ENCODE measurements at regions not wholly inside any gene's neighbourhood (a gene's known extent, or its start where the extent isn't known, plus 50 kb on each side); places are given as distances from the start of the nearest gene placed in this dataset.

DNA sequence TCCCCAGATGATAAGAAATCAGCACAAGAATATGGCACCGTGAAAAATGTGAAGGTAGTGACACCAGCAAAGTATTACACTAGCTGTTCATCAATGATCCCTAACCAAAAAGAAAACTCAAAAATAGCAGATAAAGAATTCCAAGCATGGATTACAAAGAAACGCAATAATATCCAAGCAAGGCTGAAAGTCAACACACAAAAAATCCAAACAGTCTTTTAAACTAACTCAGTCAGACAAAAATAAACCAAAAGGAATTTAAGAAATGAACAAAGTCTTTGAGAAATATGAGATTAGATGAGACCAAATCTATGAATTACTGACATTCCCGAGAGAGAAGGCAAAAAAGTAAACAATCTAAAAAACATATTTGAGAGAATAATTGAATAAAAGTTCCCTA is 976.1 kb upstream of the MAP3K7 start:
- no peak for DNase-seq (ENCODE audit: low read depth)

DNA sequence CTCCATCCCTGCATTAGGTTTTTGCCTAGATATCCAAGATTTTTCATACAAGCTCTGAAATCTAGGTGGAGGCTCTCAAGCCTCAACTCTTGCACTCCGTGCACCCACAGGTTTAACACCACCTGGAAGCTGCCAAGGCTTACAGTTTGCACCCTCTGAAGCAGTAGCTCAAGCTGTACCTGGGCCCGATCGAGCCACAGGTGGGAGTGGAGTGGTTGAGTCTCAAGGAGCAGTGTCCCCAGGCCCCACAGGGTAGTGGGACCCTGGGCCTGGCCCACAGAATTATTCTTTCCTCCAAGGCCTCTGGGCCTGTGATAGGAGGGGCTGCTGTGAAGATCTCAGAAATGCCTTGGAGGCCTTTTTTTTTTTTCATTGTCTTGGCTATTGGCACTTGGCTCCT is 973.5 kb upstream of the MAP3K7 start:
- DNase-seq (ENCODE audit: low read depth): no peak

DNA sequence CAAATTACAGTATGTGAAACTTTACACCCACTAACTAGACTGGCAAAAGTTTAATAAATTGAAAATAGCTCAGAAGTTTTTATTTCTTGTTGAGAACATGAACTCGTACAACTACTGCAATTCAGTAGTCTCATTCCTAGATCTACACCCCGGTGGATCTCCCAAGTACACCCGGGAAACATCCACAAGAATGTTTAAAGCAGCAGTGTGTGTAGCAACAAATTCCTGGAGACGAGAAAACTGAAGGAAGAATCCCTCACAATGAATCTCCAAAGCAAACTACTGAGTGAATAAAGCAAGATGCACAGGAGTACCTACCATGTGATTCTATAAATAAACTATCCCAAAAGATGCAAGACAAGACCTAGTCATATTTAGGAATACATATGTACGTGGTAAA is 954.0 kb upstream of the MAP3K7 start:
- DNase-seq (ENCODE audit: low read depth): no peak

DNA sequence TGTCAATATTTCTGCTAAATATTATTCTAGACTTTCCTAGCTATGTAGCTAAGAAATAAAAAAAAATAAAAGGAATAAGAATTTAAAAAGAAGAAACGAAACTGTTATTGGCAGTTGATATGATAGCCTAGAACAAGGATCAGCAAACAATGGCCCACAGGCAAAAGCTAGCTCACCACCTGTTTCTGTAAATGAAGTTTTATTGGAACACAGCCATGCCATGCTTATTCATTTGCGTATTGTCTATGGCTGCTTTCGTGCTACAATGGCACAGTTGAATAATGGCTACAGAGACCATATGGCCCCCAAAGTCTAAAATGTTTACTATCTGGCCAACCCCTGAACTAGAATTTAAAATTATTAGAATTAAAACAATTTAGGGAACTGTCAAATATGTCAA is 952.6 kb upstream of the MAP3K7 start:
- DNase-seq (ENCODE audit: low read depth): no peak

DNA sequence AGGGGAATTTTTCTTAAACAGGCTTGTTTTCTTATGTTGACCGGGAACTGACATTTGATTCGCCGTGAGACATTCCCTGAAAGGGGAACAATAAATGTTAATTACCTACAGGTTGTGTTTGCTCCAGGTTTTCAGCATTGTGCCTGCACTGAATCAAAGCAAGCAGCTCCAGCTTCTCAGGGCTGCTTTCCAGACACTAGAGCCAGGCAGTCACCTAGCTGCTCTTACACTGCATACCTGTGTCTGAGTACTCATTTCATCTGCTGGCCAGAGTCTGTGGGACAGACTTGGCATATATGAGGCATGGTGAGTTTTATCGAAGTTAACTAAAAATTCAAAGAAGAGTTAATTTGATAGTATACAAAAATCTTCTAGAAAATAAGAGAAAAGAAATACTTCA is 951.8 kb upstream of the MAP3K7 start:
- DNase-seq (ENCODE audit: low read depth): no peak

DNA sequence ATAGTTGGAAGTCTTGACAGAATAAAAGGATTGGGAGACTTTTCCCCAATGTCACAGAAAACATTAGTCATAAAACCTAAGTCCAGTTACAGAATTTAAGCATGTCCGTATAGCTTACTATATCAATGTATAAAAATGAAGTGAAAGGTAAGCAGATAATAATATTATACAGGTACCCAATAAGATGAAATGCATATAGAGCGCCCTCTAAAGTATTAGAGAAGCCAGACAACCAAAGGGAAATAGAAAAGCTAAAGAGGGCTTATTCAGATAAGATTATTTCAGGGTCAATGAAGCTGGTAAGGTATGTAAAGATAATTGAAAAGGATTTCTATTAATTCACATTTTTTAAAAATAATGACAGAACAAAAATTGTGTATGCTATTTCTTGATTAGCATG is 947.7 kb upstream of the MAP3K7 start:
- DNase-seq (ENCODE audit: low read depth): no peak

DNA sequence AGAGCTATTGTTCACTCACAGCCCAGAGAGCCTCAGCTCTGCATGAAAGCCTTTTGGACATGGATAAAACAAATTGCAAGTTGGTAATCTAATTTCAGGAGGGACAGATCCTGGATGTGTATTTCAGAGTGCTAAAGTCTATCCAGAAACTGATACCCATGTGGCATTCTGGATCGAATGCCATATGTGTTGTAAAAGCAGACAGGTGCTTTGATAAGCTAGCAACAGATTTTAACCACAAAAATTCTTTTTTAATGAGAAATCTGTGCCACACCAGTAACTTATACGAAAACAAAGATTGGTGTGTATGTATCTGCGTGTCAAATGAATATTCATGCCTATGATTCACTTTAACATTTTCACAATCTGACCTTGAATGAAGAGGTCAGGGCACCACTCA is 936.6 kb upstream of the MAP3K7 start:
- no peak for DNase-seq (ENCODE audit: low read depth)

DNA sequence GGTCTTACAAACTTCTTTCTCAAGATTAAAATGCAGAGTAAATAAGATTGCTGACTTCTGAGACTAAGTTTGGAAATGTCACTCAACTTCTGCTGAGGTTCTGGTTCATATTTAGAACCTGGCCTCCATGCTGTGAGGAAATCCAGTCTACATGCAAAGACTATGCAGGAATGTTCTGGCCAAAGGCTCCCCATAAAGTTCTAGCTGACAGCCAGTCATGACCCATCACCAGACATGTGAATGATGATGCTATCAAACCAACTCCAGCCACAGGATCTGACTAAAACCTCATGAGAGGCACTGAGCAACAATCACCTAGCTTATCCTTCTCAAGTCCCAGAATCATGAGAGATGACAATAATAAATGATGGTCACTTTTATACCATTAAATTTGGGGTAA is 935.1 kb upstream of the MAP3K7 start:
- DNase-seq (ENCODE audit: low read depth): no peak

DNA sequence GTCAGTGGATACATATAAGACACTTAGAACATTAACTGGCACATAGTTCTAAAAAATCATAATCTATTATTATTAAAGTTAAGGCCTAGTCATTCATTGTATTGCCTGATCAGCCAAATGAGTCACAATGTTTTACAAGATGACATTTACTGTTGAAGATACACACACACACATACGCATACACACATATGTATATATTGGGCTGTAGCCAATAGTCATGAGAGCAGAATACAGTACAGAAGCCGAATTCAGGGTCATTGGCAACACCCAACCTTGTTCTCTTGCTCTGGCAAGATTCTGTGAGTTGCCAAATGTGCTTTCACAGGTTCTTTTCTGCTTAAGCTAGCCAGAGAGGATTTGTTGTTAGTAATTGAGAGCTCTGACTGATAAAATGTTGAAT is 922.8 kb upstream of the MAP3K7 start:
- no peak for DNase-seq (ENCODE audit: low read depth)

DNA sequence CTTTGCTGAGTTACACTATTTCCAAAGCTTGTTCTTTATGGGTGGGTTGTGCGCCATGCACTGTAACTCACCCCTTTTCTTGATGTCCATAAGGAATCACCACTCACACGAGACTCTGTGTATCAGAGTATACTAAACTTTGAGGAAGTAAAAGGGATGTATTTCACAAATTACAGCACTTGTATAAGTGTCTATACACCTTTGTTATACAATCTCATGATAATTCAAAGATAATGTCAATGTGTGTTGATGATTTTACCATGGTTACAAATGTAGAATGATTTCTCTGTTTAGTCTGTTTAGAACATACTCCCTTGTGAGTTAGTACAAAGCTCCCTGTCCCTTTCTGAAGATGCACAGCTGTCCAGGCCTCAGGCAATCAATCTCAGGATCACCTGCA is 922.2 kb upstream of the MAP3K7 start:
- DNase-seq (ENCODE audit: low read depth): no peak

DNA sequence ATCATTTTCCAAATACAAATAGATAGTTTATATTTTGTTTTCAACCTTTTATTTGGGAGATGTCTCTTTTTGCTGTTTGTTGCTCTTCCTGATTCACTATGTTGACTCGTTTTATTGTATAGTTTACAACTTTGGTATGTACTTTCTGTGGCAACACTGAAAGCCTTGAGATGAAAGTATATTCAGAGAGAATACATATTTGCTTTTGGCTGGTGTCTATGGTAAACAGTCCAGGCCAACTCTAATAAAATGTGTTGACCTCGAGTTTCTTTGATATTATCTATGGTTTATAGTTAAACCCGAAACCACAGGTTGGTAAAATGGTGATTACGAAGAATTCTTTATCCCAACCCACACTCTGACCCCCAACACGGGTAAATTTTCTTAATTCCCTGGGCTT is 919.6 kb upstream of the MAP3K7 start:
- DNase-seq (ENCODE audit: low read depth): no peak

DNA sequence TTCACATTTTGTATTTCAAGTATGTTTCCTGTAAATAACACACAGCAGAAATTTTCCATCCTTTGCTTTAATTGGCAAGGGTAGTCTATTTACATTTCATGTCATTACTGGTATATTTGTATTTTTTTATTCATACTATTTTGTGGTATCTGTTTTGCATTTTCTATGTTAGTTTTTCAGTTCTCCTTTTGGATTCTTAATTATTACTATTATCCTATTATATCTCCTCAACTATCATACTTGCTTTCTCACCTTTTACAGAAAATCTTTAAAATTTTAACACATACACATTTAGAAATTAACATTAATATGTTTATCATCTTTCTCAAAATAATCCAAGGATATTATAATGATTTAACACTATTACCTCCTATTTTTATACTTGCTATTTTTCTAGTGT is 918.3 kb upstream of the MAP3K7 start:
- no peak for DNase-seq (ENCODE audit: low read depth)

DNA sequence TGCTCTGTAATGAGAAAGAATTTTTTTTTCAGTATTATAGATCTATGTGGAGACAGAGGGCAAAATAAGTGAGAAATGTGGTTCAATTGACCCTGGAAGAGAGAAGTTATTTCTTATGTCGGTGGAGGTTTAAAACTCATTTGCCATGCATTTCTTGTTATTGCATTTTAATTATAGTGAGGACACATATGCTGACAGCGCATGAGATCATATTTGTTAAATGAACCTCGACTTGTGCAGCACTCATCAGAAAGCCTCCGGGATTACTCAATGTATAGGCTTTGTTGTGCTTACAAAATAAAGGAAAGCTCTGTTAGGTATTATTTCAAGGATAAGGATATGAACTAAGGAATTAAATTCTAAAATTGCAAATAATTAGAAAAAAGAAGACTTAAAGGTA is 915.1 kb upstream of the MAP3K7 start:
- no peak for DNase-seq (ENCODE audit: low read depth)

DNA sequence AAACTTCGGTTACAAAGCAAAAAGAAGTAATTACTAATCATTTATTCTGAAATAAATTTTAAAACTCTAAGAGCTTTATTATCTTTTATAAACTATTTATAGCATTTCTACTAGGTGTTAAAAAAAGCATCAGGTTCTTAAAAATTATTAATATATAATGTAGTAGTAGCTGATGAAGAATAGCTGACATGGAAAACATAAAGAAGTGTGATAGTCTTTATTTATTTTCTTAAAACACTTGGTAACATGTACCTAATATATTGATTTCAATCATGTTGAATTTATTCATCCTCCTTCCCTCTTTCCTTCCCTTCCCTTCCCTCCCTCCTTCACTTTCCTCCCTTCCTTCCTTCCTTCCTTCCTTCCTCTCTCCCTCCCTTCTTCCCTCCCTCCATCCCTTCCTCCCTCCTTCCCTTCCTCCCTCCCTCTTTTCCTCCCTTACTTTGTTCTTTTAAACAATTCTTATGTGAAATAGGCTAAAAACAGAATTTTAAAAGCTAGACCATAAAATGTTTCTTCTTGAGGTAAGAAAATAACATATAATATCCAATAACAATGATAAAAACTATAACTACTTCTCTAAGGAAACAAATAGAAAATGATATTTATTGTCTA is 913.9 kb upstream of the MAP3K7 start:
- no peak for DNase-seq (ENCODE audit: low read depth)

DNA sequence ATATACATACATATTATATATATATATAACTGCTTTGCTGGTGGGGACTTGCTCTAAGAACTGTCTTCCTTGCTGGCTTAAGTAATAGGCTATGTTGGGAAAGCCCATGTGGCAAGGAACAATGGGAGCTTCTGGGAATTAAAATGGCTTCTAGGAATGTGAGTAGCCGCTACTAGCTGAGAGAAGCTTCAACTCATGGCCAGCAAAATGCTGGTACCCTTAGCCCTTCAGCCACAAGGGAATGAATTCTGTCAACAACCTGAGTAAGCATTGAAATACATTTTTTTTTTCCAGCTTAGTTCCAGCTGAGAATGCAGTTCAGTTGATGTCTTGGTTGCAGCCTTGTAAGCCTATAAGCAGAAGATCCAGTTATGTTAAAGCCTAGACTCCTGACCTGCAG is 911.7 kb upstream of the MAP3K7 start:
- DNase-seq (ENCODE audit: low read depth): no peak

DNA sequence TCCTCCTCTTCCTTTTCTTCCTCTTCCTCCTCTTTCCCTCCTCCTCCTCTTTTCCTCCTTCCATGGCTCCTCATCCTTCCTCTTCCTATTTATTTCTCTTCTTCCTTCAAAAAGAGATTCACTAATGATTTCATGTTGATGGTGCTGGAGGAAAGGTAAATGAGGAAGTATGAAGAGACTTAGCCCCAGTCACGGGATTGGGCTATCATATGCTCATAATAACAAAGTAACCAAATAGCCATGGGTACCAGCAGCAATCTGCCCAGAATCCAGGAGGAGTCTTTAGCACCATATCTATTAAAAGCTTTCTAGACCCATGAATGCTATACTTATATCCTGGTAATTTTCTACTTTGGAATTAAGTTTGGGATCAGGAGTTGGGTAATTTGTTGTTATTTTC is 910.9 kb upstream of the MAP3K7 start:
- no peak for DNase-seq (ENCODE audit: low read depth)

DNA sequence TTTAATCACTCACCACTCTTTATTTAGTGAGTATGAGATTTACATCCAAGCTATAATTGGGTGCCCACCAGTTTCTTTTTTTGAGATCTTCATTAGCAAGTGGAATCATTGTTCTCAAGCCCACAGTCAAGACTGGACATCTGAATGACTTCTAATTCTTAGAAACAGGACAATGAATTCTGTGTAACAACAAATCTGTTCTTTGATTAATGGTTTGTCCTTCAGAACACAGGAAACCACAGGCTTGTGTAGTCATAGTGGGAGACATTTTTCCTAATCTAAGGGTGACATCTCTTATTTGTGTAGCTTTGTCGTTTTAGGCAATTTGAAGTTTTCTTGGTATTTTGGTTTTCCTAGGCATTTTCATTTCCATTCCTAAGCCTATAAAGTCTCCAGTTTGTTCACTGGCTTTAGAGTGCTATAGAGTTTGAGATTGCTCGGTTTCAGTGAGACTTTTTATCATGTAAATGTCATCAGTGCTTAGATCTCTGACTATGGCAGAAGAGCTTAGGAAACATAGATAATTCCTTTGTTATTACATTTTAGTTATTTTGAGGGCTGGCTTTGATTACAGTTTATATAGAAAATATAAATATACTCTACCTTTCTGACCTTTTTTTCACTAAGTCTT is 903.9 kb upstream of the MAP3K7 start:
- DNase-seq (ENCODE audit: low read depth): no peak

DNA sequence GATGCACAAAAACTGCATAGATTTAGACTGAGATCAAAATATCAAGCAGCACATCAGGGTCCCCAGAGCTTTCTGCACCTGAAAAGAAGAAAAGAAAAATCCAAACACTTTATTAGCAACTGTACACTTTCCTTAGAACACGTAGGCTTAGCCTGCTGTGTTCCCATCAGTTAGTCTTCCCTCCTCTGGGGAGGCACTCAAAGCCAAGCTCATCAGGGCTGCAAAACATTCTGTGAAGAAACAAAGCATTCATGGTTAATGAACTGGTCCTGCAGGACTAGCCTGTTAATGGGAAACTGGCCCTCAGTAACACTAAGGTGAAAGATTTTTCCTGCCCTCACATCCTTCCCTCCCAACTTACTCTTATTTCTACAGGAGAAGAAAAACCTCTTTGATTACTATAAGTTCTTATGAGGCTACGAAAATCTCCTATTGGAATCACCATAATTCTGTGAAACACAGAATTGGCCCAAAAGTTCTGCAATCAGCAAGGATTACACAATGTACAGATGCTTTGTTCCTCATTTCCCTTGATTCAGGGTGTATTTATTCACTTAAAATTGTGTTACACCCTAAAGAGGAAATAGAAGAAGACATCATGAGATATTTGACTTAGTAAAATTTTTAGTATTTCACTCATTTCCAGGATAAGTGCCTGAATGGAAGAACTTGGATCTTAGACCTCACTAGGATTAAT is 901.0 kb upstream of the MAP3K7 start:
- DNase-seq (ENCODE audit: low read depth): no peak

DNA sequence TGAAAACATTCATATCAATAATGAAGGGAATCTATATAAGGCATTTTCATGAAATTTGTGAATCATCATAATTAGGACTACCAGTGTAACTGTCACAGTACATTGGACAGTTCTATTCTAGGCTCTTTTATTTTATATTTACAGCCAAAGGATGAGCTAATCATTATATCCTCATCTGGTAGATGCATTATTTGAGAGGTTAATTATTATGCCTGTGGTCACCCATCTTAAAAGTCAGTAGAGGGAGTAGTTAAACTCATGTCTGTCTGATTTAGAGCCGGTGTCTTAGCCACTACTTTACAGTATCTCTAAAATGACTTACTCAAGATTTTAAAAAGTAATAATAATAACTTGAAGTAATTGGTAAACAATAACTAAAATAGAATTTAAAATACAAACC is 899.3 kb upstream of the MAP3K7 start:
- DNase-seq (ENCODE audit: low read depth): no peak

DNA sequence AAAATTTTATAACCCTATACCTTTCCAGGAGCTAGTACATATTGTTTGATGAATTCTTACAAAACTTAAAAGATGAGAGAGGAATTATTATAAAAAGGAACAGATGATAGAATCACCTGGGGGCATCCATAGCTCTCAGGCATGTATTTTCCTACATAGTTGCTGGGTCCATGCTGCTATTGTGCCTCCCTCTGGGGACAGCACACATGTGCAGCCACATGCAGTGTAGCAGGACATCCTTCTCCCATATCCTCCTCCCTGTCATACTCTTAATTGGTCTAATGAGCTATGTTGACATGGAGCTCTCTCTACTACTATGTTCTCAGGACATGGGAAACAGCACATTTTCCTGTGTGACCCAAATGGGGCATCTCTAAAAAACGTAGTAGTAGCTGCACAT is 898.2 kb upstream of the MAP3K7 start:
- DNase-seq (ENCODE audit: low read depth): no peak

DNA sequence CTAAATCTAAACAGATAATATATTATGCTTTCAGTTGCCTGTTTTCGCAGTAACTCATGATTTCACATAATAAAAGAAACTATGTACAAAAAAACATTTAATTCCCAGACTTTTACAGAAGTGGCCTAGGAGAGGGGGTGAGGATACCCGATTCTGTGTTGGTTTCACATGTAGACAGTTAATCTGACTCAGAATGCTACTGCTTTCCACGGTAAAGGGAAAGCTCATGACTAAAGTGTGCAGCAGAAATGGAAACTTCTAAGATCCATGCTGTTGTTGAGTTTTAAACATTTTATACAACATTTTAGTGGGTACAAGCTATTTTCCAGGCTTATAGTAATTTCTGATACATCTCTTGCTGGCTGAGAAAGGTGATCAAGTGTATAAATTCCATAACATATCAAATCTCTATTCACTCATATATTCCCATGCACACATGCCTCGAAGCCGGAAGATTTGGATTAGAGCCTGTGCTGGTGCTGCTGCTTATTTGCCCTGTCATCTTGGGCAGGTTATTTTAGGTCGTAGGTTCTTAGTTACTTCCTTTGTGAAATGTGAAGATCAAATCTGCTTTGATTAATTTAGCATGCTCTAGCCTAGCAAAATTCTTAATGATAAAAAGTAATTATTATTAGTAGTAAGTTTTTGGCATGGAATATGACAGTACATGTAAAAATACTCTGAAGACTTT is 896.7 kb upstream of the MAP3K7 start:
- DNase-seq (ENCODE audit: low read depth): no peak

DNA sequence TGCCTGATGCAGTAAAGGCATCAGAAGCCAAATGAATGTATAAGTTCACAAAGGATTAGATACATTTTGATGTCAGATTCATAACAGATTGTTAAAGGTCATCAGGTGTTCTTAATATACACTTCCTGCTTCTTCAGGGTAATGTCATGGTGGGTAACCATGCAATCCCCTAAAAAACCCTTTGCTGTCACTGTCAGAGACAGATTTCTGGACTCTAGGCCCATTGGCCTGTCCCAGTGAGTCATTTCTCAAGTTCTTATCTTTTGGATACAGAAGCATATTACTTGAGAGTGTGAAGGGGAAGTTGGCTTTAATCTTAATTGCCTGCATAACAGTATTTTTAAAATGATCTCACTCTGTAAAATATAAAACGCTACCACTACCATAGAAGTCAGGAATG is 895.6 kb upstream of the MAP3K7 start:
- DNase-seq (ENCODE audit: low read depth): no peak

DNA sequence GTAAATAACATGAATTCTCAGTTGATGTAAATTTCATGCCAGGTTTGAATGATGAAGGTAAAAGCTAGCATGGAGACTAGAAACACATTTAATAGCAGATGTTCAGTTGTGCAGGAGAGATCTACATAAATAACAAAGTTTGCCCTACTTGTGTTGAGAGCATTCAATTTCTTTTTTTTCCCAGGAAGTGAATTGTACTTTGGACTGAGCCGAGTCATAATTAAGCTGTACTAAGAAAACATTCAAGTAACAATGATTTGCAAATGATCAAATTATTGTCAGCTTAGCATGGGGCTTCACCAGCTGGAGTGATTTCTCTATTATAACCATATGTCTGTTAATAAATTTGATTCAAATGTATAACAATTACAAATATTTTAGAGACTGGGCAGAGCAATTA is 893.5 kb upstream of the MAP3K7 start:
- no peak for DNase-seq (ENCODE audit: low read depth)
